ENCODE measurements at regions not wholly inside any gene's neighbourhood (a gene's known extent, or its start where the extent isn't known, plus 50 kb on each side); places are given as distances from the start of the nearest gene placed in this dataset.
A peak's percentile ranks its signal among the peaks of the same experiment; 100 is the strongest.

DNA sequence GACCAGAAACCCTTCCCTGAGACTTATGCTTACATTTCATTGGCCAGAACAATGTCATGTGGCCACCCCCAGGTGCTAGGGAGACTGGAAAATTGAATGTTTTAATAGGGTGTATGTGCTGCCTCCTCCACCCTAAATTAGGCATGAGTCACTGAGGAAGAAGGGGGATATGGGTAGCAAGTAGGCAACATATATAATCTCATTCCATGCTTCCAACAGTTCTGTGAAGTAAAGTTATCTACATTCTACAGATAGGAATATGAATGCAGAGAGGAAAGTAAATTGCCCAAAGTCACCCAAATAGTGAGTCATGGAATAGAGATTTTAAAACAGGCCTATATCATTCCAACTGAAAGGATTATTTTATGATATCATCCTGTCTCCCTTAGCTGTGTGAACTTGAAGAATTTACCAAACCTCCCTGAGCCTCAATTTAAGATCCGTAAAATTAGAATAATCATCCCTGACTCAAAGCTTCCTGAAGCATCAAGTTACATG is 168.6 kb upstream of the FGGY start:
- no peak for DNase-seq

DNA sequence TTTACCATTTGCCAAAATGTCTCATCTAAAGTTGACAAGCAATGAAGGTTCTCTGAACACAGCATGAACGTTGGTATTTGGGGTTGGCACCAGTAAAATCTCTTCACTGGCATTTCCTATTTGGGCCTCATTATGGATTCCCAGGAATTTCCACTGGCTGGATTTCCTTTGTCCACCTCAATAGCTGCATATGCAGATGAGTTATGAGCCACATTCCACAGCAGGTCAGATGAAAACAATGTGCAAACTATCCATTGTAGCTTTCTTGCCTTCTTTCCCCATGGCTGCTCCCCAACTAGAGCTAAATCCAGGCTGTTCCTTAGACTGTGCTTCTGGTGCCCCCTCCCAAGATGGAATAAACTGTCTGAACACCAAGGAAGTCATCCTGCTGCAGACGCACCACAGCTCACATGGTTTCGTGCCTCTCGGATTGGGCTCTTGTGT is 168.1 kb upstream of the FGGY start:
- DNase-seq = no peak

DNA sequence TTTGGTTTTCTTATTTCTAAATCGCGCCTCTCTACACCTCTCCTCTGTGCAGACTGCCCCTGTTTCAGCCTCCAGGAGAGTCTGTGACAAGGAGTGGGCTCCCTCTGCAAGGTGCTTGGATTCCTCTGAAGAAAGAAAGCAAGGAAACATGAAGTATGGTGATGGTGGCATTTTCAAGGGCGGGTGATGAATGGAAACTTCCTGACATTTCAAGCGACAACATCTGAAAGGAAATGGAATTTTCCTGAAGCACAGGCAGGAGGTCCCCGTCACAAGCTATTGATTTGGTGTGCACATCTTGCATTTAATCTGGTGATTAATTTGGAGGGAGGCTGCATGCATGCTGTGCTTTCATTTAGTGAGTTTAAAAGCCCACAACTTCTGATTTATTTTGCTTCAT is 164.6 kb upstream of the FGGY start:
- no peak for DNase-seq

DNA sequence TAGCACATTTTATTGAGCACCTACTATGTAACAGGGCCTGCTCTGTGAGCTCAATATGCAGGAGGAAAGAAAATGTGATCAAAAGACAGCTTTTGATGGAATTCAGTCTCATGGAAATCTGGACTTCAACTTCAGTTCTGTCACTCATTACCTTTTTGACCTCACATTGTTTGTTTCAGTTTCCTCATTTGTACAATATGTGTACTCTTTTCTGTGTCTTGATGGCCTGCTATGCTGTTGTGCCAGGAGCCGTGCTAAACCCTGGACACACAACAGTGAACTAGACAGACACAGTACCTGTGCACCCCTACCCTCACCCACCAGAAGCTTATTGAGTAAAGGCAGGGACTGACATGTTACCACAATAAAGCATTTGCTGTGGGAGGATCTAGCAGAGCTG is 162.9 kb upstream of the FGGY start:
- no peak for DNase-seq

DNA sequence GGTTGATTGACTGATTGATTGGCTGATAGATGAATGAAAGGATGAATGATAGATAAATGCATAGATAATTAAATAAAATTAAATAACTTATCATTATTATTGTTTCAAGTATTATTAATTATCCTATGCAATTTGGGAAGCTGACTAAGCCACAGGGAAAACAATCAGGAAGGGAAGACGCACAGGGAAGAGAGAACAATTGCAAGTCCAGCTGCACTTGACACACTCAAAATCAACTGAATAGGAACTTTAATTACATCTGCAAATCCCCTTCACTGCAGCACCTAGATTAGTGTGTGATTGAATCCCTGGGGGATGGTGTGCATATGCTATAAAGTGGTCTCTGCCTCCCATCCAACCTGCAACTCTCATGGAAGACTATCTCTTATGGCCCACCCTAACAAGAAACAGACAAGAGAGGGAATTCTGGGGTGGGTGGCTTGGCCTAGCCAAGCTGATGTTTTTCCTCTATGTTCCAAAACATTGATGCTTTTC is 161.1 kb upstream of the FGGY start:
- DNase-seq = no peak

DNA sequence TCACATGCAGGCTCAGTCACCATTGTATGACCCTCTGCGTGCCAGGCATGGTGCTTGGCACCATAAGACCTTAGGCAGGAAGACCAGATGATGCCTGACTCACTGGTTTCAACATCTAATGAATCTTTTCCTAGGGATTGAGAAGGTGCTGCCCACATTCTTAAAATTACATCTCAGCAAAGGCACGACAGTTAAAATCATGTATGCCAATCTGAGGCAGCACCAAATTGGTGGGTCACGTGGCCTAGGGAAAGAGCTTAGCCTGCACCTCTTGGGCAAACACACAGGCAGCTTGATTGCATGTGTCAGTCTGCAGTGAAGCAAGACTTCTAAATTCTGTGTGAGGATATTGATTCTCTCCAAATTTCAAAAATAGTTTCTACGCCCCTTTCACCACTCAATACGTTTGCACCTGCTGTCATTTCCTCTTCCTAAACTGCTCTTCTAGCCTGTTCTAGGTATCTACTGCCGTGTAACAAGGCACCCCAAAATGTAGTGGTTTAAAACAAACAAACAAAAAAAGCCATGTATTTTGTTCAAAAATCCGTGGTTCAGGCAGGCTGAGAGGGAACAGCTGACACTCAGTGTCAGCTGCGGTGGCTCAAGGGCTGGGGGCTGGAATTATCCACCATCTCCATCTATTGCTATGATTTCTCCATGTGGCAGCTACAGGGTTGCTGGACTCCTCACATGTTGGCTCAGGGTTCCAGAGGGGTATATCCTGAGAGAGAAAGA is 160.2 kb upstream of the FGGY start:
- no peak for DNase-seq

DNA sequence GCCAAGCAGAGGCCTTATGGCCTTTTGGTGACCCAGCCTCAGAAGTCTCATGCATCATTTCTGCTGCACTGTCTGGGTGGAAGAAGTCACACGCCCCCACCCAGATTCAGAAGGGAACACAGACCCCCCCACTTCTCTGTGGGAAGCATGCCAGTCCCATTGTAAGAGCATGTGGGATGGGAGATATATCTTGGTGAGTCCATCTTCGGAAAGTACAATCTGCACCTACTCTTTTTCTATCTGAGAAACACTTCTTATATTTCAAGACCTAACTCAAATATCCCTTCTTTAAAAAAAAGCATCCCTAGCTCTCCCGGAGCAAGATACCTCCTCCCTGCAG is 159.6 kb upstream of the FGGY start:
- DNase-seq = no peak

DNA sequence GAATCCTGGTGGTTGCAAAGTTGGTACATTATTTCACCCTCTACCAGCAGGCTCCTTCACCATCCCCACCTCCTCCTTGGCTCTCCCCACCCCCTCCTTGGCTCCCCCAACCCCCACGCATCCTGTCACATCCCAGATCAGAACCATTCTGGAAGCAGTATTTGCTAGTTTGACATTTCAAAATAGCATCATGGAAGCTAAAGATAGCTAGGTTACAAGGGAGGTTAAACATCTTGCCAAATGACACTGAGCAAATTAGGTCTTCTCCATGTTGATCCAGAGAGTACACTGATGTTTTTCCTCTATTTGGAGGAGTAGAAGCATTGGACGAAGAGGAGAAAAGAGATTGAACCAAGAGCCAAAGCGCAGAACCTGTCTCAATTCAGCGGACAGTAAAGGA is 158.9 kb upstream of the FGGY start:
- DNase-seq = no peak

DNA sequence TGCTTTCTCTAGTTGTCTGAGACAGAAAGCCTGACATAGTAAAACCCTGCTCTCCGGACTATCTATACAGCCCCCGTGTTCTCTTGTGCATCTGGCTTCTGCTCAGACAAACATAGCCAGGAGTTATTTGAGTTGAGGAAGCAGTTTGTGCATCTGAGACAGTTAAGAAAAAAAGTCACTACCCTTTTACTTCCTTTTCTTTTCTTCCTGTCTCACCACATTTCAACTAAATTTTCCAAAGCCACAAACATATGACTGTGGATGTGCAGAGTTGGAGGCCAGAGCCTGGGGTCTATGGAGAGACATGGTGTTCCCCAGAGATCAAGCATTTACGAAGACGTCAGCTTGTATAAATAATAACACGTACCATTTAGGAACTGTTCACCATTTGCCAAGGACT is 158.5 kb upstream of the FGGY start:
- DNase-seq = no peak

DNA sequence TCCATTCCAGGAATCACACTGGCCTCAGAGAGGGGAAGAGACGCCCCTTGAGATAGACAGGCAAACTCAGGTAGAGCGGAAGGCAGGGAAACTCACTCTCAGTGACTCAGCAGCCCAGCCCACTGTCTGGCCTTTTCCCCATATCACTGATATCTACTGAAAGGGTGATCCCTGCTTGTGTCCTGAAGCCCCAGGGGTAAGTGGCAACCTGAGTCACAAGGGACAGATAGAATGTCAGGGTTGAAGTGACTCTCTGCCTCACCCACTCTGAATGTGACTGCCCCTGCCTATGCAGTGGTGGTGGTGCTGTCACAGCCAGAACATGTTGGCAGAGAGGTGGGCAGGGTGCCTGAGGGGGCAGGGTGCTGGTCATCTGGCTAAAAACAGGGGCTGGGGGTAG is 157.5 kb upstream of the FGGY start:
- DNase-seq = no peak

DNA sequence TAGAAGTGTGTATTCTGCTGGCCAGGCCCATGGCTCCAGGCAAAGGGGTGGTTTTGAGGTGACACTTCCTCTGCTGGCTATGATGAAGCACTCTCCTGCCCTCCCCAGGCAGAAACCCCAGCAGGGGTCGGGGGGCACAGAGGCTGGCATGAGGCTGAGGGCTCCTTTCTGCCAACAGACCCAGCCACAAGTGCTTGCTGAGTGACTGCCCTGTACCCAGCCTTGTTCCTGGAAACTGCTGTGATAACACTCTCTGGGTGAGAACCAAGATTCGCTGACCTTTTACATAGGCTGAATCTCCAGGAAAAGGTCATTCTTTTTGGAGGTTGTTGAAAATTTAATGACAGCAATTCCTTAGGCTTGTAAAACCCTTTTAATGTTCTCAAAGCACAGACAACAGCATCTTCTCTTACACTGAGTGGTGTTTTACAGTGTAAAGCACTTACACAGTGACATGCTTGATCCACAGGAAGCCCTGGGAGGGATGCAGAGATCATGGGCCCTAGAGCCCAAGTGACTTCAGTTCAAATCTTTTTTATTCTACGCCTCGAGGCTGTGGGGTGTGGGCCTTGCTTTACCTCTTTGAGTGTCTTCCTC is 155.5 kb upstream of the FGGY start:
- no peak for DNase-seq

DNA sequence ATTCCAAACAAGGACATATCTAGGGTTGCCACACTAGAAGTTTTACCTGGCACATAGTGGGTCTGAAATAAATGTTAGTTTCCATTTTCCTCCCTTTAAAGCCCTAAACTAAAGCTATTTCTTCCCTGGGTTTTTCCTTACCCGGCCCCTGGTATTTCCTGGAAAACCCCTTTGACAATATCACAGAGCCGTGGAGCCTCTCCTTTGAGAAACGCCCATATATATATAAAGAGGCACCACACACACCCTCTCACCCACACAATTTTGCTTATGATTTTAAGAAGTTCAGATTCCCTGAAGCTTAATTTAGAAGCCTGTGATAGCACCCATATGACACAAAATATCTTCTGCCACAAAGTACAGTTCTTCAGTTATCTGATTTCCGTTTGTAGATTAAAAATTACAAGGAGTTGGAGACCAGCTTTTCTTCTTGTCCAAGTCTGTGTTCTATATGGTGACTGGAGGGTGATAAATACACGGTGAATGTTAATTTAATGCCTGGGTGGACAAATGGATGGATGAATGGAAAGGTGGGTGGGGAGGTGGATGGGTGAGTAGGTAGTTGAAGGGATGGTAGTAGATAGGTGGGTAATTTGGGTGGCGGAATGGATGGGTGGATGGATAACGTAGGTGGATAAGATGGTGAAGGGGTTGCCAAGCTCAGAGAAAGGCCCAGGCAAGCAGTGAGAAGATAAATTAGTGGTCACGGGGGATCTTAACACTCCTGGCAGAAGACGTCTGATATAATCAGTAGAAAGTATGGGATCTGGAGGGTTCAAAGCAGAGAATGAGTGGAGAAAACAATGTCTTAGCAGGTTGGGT is 154.4 kb upstream of the FGGY start:
- no peak for DNase-seq

DNA sequence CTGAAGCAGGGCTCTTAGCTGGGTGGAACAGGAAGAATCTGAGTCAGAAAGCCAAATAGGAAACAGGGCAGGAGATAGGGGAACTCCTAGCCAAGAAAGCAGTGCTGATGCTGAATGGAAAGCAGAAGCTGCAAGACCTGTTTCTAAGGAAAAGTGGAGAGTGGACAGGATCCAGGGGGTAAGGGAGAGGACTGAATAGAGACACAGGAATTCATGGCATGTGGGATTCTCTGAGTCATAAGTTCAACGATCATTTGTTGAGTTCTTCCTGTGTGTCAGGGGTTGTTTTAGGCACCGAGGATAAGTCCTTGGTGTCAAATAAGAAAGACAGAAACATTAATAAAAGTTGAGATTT is 153.8 kb upstream of the FGGY start:
- no peak for DNase-seq

DNA sequence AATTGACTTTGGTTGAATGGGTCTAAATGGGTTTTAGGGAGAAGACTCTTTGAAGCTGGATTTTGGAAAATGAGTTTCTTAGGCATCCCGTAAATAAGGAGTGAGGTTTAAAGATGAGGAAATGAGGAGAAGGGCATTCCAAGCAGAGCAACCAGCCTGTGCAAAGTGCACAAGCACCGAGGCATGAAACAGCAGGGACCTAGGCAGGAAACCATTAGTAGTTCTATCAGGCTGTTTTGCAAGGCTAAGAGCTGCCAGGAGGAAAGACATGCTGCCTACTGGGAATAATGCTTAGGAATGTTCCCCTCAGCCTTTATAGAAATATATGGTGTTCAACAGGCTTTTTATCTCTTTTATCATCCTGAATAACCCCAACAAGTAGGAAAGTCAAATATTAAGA is 153.1 kb upstream of the FGGY start:
- no peak for DNase-seq

DNA sequence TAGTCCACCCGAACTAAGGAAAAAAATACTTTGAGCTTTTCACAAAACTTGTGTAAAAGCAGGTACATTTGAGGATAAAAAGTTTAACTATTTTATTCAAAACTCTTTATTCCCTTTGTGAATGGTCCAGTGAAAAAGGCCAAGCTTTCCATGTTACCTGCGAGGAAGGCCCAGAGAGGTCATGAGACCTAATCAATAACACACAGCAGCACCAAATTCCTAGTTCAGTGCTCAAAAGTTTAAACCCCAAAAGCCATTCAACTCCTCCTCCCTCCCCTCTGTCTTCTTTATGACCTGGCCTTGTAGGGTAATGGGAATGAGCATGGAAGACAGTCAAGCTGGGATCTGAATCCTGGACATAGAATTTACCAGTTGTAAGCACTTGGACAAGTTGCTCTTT is 151.9 kb upstream of the FGGY start:
- no peak for DNase-seq

DNA sequence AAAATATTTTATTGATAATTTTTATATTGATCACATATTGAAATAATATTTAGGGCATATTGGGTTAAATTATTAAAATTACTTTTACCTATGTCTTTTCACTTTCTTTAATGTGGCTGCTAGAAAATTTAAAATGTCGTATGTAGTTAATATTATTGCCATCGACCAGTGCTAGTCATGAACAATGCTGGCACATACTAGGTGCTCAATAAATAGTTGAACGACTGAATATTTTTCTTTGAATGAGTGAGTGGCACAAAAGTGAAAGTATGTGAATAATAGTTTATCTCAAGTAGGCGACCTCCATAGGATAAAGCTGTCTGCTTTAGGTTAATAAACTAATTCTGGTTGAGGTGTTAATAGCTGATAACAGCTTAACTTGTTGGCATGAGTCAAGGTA is 150.8 kb upstream of the FGGY start:
- no peak for DNase-seq

DNA sequence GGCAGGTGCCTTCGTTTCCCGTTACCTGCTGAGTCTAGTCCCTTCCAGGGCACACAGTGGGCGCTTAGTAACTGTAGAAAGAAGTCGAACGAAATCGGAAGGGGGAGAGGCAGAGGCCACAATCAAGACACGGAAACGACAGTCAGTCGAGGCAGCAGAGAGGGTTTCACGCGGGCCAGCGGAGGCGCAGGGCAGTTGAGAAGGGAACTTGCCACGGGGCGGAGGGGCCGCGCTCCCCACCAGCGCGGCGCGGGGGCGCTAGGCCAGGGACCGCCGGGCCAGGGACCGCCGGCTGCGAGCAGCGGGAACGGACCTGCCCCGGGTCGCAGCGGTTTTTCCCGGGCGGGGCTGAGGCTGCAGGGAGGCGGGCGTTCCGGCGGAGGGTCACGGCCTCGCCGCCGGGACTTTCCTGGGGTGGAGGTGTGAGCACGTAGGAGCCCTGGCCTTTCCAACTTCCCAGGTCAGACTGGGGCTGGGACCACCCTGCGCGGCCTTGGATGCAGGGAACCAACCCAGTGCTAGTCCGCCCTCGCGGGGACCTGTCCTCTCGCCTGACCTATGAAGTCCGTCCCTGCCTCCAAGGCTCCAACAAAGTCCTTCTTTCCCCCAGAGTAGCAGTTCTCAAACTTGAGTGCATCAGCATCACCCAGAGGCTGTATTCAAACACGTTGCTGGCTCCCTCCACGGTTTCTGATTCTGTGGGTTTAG is 150.1 kb upstream of the FGGY start:
- DNase-seq = peak; percentile 15

DNA sequence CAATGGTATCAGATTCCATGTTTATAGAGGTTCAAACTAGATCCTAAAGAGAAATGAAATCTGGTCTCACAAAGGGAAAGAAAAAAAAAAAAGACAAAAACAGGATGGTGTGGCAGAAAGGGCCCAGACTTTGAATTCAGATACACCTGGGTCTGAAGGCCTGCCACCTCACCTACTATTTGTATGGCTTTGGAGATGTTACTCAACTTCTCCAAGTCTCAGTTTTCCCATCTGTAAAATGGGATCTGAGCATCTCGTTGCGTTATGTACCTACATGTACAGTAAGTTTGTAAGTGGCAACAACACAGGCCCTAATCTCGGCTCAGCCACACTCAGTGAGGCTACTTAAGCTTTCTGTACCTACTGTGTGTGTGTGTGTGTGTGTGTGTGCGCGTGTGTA is 147.5 kb upstream of the FGGY start:
- no peak for DNase-seq

DNA sequence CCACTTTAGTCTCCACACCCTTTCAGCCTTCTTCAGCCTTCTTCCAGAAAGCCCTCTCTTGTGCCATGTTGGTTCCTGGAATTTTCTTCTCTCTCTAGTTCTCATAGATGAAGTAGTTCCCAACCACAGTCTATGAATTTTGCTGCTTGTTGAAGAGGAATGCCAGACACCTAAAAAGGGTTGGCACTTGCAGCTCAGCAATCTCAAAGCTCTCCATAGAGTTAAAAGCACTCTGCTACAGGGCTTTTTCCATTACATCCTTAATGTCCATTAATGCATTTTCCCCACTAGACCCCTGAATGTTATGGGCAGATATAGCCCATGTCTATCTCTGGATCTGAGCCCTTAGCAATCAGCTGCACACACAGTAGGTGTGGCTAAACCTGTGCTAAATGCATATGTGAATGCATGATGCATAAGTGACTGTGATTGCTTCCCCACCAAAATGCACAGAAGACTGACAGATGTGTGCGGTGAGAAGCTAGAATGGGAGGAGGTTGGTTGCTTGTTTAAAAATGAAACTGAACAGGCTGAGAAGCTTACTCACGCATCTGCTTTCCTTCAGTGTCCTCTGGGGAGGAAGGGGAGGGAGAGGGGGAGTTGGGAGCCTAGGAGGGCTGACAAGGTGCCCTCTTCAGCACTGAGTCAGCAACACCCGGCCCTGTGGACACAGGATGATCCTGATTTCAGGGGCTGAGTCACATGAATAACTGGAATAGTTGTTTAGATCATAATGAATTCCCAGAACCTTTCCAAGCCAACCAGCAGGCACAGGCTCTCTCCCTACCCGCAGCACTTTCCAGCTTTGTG is 146.1 kb upstream of the FGGY start:
- DNase-seq = no peak

DNA sequence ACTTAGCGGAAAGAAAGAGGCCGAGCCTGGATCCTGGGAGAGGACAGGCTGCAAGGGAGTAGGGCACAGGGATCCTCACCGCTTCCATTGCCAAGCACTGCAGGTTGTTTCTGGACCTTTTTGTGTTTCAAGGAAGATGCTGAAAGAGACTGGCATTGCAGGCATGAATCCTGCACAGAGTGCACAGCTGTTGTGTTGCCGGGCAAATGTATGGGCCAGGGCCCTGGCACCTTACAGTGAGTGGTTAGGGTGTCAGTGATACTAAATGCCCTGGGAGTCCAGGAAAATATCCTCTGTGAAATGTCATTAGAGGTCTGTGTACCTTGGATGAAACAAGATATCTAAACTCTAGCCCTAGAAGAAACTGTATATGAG is 145.5 kb upstream of the FGGY start:
- no peak for DNase-seq

DNA sequence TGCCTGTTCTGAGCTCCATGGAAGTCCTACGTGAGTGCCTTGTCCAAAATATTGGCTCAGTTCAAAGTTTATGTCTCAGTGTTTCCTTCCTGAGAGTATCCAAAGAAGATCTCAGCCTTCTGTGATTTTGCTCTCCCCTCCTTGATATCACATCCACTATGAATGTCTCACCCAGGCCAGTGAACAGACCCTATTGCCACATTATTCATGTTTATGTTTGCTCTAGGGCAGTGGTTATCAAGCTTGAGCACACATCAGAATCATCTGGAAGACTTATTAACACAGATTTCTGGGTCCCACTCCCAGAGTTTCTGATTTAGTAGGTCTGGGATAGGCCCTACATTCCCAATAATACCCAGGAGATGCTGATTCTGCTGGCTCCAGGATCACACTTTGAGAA is 145.0 kb upstream of the FGGY start:
- no peak for DNase-seq

DNA sequence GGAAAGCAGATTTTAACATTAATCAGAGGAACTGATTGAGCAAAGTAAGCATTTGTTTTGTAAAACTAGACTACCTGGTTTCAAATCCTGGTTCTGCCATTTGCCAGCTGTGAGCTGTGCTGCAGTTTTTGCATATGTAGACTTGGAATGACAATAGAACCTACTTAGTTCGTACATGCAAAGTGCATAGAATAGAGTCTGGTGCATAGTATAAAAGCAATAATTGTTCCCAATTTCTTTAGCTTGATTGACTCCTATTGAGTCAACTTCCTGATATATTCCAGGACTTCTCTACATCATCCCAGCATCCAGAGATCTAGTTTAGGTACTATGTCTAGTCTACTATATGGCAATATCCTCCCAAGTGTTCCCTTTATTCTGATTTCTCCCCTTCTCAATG is 144.4 kb upstream of the FGGY start:
- no peak for DNase-seq

DNA sequence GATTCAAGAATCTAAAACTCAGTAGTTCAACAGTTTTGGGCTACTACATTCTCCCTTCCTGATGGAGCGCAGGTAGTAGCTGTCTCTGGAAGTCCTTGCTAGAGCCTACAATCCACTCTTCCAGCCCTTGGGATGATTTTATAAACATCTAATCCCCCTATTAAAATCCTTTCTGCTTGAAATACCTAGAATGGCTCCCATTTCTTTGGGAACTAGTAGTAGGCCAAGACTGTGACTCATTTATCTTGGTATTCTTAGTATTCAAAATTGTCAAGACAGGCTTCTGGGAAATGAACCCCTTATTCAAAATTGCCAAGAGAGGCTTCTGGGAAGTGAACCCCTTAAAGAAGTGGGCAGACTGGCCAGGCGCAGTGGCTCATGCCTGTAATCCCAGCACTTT is 142.5 kb upstream of the FGGY start:
- DNase-seq = no peak

Data from T-helper 9 cell (primary cell).